ENCODE measurements at regions not wholly inside any gene's neighbourhood (a gene's known extent, or its start where the extent isn't known, plus 50 kb on each side); places are given as distances from the start of the nearest gene placed in this dataset.

- TF ChIP-seq CTCF (IDR thresholded peaks at IDR 0.05), result no peak
- no peak for TF ChIP-seq ZFP36 (IDR thresholded peaks at IDR 0.05; ENCODE audit: borderline replicate concordance, partially characterized antibody)
- TF ChIP-seq, protein P1, sequence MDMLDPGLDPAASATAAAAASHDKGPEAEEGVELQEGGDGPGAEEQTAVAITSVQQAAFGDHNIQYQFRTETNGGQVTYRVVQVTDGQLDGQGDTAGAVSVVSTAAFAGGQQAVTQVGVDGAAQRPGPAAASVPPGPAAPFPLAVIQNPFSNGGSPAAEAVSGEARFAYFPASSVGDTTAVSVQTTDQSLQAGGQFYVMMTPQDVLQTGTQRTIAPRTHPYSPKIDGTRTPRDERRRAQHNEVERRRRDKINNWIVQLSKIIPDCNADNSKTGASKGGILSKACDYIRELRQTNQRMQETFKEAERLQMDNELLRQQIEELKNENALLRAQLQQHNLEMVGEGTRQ (IDR thresholded peaks at IDR 0.05), result no peak
- TF ChIP-seq EP300 (IDR thresholded peaks at IDR 0.05), result no peak
- TF ChIP-seq CEBPB (IDR thresholded peaks at IDR 0.05), result no peak
- TF ChIP-seq CHD2 (IDR thresholded peaks at IDR 0.05; ENCODE audit: low read length, partially characterized antibody), result no peak
- TF ChIP-seq POLR2A (IDR thresholded peaks at IDR 0.05; ENCODE audit: low read length), result no peak
These were observed 424.2 kb downstream of the KCTD16 start for GRCh38 chr5:144594919-144595318.

All from A549 (cell line).